GM13977 (cell line): ENCODE measurements at regions not wholly inside any gene's neighbourhood (a gene's known extent, or its start where the extent isn't known, plus 50 kb on each side); places are given as distances from the start of the nearest gene placed in this dataset.
A peak's percentile ranks its signal among the peaks of the same experiment; 100 is the strongest.

Experiments used
- DNase-seq: peaks from one replicate; pipeline ENCODE4 v3.0.0; 2012; ENCODE audit warnings: low spot score
- in situ Hi-C: fragments of 300-500 bp; cut with MboI; formaldehyde crosslinking; loops from one replicate; pipeline ENCODE4 v1.12.0; 2022; ENCODE audit warnings: low sequenced_read_pairs, low pct_unique_long_range_greater_than_20kb, mixed read lengths, inconsistent platforms; ENCODE audit not compliant: unreplicated experiment
- TF ChIP-seq, protein P1 (sequence below): IDR thresholded peaks from 2 replicates; pipeline ENCODE4 v1.5.1; 2012; ENCODE audit warnings: mild to moderate bottlenecking, control low read depth; ENCODE audit not compliant: insufficient read depth; ENCODE audit errors: extremely low read depth, missing control alignments

DNA sequence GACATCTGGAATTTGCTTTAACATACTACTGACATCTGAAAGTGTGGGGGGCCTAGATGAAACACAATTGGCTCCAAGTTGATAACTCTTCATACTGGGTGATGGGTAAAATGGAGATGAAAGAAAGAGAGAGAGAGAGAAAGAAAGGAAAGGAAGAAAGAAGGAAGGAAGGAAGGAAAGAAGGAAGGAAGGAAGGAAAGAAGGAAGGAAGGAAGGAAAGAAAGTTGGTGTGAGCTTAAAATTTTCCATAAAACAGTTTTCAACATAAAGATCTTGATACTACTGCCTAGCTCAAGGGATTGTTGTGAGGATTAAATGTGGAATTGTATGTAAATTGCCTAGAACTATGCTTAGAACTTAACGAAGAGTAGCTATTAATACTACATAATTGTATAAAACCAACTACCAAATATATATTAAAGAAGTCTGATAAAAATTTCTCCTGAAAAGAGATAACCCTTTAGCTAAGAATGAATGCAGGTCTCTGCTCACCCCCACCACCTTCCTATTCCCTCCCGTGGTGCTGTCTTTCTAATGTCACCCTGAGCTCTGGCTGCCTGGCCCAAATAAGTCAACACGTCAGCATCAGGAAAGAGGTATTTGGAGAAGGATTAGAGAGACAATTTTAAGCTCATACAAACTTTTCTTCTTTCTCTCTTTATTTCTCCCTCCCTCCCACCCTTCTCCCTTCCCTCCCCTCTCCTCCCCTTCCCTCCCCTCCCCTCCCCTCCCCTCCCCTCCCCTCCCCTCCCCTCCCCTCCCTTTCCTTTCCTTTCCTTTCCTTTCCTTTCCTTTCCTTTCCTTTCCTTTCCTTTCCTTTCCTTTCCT lies 89.3 kb upstream of the SGIP1 start:
- no peak for DNase-seq
- TF ChIP-seq, protein P1, sequence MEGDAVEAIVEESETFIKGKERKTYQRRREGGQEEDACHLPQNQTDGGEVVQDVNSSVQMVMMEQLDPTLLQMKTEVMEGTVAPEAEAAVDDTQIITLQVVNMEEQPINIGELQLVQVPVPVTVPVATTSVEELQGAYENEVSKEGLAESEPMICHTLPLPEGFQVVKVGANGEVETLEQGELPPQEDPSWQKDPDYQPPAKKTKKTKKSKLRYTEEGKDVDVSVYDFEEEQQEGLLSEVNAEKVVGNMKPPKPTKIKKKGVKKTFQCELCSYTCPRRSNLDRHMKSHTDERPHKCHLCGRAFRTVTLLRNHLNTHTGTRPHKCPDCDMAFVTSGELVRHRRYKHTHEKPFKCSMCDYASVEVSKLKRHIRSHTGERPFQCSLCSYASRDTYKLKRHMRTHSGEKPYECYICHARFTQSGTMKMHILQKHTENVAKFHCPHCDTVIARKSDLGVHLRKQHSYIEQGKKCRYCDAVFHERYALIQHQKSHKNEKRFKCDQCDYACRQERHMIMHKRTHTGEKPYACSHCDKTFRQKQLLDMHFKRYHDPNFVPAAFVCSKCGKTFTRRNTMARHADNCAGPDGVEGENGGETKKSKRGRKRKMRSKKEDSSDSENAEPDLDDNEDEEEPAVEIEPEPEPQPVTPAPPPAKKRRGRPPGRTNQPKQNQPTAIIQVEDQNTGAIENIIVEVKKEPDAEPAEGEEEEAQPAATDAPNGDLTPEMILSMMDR = no peak
- in situ Hi-C loops = loop anchor here (5.0 kb wide), 1 partner anchor 192 kb away; no protein-coding TSS in a partner anchor

DNA sequence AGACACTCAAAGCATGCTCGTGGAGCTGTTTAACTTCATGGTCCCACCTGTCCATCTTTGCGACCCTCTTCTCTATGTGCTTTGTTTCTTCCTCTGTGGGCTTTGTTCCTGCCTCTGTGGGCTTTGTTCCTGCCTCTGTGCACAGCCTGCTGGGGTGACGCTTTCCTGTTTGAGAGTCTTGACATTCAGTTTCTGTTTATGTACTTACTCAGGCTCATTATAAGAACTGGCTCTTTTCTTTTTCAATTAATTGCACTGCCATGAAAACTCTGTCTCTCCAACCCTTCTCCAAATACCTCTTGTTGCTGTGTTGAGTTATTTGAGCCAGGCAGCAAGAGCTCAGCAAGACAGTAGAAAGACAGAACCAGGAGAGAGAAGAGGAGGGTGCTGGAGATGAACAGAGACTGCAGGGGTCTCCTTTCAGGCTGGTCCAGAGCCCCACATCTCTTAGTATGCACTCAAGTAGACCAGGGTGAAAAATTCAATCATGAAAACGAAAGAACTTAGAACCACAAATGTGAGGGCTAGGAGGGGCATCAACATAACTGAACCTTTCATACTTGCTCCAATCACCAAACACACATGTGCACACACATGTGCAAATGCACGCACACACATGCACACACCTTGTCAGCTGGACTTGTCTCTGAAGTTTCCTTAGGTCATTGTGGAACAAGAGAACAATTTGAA lies 88.3 kb upstream of the SGIP1 start:
- in situ Hi-C loops = no loop called here
- TF ChIP-seq, protein P1 = peak; percentile 23
- peak; percentile 45 for DNase-seq

DNA sequence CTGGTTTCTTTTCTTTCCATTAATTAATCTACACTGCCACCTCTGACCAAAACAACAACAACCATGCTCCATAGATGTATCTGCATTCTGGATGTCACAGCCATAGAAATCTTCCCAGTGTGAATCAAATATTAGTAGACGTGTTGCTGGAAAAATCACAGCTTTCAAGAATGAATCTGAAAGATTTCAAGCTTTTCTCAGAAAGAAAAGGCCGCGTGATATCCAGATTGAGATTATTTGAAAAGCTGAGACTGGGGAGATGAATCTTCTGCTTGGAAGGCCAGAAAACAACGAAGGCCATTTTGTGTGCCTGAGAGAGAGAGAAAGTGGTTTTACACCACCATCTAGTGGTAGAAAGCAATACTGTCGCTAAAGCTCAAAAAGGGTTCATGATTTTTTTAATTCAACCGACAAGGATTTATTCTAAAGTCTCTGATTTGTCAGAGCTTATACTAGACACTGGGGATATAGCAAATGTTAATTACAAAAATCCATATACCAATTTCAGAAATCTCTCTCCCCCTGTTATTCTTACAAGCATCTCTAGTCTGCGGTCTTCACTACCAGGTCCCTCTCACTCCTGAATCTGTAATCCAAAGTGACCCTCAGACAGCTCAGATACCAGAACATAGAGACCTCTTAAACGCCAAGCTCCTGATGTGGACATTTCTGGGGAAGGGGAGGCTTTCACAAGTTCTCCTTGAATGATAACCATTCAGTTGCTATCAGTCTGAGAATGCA lies 87.5 kb upstream of the SGIP1 start:
- DNase-seq = peak; percentile 61
- in situ Hi-C loops = no loop called here
- TF ChIP-seq, protein P1 = peak; percentile 76

DNA sequence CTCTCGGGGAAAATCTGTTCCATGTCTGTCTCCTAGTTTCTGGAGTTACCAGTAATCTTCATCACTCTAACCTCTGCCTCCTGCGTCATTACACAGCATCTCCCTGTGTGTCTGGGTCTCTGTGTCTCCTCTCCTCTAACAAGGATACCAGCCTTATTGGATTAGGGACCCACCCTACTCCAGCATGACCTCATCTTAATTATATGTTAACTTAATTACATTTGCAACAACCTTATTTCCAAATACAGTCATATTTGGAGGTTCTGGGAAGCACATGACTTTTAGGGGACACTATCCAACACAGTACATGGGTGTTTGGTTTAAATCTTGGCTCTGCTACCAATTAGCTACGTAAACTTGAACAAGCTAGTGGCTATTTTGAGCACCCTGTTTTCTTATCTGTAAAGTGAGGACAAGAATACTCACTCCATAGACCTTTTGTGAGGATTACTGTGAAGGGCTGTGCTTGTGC lies 83.9 kb upstream of the SGIP1 start:
- TF ChIP-seq, protein P1 = no peak
- DNase-seq = no peak
- in situ Hi-C loops = loop anchor here (25.0 kb wide), 1 partner anchor 488 kb away; no protein-coding TSS in a partner anchor

DNA sequence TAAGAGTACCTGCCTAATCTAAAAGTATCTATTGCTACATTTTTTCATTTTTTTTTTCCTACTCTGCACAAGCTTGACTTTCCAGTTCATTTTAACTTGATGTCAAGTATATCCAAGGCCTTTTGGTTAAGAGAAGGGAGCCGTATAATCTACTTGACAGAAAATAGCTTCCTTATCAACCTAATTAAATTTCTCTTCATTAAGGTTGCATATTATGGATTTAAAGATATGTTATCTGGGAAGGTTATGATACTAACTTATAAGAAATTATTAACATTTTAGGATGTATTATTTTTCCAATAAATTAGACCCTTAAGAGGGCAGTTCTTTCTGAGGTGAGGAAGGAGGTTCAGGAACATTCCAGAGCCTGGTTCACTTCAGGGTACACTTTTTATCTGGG lies 83.1 kb upstream of the SGIP1 start:
- TF ChIP-seq, protein P1 = no peak
- in situ Hi-C loops = loop anchor here (25.0 kb wide), 1 partner anchor 489 kb away; no protein-coding TSS in a partner anchor
- no peak for DNase-seq

DNA sequence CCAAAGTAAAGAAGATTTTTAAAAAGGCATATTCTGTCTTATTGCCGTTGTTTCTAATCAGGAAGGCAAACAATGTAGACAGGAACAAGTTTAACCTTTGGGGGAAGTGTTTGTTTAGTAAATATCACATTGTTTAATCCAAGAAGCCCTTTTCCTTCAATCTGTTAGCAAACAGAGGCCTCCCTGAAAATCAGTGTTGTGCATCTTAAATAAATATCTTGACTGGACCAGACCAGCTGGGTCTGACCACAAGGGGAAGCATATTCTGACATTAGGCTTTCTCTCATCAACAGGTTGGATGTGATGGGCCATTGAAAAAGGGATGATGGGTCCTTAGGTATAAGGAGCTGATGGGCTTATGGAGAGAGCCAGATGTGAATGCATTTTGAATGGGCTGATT lies 81.8 kb upstream of the SGIP1 start:
- in situ Hi-C loops = loop anchor here (25.0 kb wide), 1 partner anchor 490 kb away; no protein-coding TSS in a partner anchor
- TF ChIP-seq, protein P1 = peak; percentile 8
- no peak for DNase-seq
